SHP77 treated with DMSO at 0.1 percent for 48 hours (cell line): ENCODE measurements at regions not wholly inside any gene's neighbourhood (a gene's known extent, or its start where the extent isn't known, plus 50 kb on each side); places are given as distances from the start of the nearest gene placed in this dataset.
A peak's percentile ranks its signal among the peaks of the same experiment; 100 is the strongest.

ENCODE experiments used
- DNase-seq: peaks from one replicate; lab custom pipeline; 2025; lab: John Stamatoyannopoulos, UW

DNA sequence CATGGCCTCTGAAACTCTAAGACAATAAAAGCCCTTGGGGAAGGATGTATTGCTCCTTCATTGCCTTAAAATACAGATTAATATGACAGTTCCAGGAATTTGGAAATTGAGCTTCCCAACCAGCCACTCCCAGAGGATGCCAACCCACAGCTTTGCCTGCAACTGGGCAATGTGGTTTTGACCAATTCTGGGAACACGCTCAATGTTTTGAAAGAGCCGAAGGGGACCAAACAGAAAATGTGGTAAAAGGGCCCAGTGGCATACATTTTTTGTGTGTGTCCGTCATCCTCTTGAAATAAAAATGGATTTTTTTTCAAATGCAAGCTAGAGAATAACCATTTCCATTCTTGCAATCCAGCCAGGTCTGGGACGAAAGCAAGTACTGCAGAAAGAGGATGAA lies 88.3 kb upstream of the PLEKHG7 start:
- no peak for DNase-seq

DNA sequence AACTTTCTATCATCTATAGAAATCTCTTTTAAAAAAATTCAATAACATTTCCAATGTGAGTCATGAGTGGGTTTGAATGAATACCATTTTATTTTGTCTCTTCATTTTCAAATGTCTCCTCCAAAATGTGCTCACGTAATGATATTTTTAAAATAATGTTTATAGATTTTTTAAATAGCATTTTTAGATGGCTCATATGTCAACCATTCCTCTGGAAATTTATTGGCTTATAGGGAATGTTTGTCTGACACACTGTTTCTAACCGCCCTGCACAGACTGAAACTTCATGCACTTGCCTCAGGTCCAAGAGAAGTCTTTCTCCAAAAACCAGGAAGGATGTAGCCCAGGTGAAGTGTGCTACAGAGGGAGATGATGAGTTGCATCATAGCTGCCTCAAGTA lies 88.8 kb upstream of the PLEKHG7 start:
- DNase-seq, result no peak

DNA sequence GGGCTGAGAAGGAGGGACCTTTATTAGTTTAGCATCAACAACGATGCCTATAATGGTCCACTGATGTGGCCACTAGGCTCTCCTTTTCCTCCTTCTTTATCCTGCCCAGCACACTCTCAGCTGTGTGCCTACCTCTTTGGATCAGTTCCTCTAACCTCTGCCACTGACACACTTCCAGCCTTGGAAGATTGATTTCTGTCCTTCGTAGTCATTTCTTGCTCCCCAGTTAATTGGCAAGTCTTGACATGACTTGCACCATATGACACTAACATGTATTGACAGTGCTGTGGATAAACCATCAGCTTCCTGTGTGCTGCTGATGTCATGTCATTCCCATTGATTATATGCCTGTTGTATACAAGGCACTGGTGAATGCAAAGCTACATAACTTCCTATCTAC lies 90.2 kb upstream of the PLEKHG7 start:
- no peak for DNase-seq

DNA sequence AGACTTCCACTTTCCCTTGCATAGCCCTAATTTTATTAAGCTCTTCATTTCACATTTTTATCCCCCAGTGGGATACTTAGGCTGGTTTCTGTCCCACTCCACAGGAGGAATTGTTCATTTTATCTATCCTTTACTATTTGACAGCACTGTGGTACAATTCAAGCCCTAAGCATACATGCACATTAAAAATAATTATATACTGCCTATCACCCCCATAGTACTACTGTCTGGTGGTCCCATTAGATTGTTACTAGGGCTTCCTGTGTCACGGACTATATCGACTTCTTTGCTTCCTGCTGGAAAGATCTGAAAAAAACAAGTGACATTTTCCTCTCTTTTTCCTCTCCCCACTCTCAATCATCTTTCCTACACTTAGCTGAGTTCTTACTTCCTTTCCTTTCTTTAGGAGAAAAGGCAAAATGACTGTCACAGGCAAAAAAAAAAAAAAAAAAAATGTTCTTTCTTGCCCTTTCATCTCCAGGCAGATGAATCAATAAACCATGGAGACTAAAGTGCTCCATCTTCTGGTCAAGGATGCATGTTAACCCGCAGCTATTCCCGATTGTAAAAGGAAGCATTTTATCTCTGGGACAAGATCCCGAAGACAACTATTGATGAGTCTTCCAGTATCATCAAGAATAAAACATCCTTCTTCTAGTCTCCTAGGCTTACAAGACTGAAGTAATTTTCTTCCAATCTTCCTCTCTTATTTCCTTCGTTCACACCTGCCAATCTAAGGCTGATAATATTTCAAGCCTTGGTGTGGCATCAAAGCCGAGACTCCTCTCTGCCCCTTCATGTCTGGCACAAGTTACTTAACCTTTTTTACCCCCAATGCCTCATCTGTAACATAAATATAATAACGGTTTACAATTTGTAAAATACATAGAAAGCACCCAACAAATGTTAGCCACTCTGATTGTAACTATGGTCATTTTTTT lies 94.4 kb upstream of the PLEKHG7 start:
- peak; percentile 37 for DNase-seq

DNA sequence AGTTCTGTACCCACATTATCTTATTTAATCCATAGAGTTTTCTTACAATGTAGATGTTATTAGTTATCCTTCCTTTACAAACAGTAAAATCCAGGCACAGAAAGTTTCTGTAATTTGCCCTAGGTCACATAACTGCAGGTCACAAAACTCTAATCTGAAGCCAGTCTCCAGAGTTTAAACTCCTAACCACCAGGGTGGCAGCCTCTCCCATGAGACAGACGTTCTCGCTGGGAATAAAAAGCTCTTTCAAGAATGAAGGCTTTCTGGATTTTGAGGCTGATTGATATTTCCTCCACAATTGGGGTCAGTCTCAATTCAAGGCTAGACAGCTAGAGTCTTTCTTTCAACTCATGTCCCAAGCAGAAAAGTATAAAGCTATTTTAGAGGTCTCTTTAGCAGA lies 95.8 kb upstream of the PLEKHG7 start:
- no peak for DNase-seq

DNA sequence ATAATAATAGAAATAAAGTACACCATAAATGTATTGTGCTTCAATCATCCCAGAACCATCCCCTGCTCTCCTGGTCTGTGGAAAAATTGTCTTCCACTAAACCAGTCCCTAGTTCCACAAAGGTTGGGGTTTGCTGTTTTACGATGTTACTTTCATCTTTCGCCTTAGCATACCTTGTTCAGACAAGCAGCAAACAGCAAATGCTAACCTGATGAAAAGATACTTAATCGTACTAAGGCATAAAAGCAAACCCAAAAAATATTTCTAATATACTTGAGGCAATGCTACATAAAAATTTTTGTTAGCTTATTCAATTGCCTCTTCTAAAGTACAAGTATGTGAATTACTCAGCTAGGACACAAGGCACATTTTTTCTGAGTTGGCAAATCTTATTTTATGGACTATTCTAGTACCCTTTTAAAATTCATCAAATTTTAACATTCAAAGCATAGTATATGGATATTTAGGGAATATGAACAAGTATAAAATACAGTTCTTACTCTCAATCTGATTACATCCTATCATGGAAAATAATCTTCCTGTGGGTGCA lies 97.1 kb upstream of the PLEKHG7 start:
- no peak for DNase-seq

DNA sequence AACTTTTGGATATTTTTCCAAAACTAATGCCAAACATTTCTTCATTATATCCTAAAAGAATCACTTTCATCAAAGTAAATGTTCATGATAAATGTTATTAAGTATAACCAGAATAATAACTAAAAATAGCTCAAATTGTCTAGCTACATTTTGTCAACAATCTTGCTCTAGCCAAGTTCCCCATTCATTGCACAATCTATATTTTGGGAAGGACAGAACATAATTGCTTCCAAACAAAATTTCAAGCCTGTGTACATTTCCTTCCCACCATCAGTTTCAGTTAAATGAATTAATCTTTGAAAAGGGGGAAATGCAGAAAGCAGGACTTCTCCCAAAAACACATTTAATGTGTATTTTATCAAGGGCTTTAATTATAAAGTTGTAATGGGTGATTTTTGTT lies 98.0 kb upstream of the PLEKHG7 start:
- DNase-seq, result no peak

DNA sequence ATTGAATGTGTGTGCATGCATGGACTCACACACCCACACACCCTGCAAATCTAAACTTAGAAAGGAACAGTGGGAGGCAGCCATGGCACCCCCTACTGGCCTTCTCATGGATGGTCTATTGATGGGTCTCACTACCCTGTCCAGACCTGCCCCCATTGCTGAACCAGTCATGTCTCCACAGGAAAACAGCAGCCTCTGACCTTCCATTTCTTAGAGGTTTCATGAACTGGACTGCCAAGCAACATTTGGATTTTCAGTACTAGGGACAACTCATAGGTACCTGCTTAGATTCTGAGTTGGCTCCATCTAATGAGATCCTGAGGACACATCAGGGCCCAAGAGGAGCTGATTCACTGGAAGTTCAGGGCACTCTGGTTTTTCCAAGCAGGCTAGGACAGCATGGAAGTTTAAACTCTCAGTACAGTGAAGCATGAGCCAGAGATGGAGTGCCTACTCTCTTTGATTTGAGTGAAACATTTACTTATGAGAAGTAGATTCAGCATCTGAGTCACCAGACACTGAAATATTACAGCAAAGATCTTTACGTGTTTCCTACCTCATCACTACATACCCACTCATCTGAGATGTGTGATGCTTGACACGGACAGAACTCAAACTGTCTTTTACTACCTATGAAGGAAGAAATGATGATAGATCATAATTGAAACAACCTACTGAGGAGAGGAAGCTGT lies 98.9 kb upstream of the PLEKHG7 start:
- DNase-seq, result no peak

DNA sequence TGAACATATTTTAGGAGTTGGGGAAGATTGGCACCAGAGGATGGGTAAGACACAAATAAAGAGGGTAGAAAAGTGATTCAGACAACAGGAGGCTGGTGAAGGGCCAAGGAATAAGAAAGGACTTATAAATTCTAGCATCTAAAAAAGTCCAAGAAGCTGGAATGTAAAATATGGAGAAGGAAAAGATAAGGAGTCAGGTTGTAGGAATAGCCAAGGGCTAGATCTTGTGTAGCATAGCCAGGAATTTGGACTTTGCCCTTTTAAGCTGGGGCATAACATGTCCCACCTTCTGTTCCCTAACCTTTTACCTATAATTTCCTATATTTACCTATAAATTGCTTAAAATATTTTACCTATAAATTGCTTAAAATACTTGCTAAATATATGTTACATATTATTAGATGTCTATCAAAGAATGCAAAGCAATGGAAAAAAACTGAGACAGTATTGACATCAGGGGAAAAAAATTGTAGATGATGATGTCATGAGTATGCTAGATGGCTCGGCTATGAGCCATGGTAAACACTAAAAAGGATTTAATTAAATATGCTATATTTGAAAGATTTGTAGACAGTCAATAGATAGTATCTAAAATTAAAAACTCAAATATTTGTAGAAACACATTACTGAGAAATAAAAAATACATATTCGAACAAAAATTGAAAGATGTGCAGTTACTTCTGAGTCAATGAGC lies 99.7 kb upstream of the PLEKHG7 start:
- DNase-seq, result no peak

DNA sequence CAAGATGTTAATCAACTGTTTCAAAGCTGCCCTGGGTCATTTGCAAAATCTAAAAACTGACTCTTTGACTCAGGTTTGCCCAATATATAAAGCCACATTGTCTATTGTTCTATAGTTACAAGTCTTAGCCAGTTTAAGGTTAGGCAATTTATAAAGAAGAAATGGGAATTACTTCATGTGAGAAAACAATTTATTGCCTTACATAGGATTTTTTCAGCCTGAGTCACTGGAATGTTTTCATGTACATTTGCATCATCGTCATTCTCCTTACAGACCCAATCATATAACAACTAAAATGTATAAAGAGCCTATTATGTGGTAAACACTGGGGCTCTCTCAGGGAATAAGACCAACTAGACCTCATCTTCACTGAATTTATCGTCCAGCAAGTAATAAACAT lies 100.3 kb upstream of the PLEKHG7 start:
- no peak for DNase-seq

DNA sequence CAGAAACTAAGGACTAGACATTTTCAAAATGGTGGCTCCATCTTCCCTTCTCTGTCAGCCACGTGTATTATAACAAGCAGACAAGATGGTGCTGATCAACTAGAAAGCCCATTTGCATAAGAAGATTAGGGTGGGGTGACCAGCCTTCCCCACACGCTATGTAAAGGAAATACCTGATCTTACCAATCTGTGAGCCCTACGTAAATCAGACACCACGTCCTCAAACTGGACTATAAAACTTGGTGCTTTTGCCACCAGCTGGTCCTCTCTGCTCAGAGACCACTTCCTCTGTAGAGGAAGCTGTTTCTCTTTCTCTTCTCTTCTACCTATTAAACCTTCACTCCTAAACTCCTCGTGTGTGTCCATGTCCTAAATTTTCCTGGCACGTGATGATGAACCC lies 101.1 kb upstream of the PLEKHG7 start:
- no peak for DNase-seq

DNA sequence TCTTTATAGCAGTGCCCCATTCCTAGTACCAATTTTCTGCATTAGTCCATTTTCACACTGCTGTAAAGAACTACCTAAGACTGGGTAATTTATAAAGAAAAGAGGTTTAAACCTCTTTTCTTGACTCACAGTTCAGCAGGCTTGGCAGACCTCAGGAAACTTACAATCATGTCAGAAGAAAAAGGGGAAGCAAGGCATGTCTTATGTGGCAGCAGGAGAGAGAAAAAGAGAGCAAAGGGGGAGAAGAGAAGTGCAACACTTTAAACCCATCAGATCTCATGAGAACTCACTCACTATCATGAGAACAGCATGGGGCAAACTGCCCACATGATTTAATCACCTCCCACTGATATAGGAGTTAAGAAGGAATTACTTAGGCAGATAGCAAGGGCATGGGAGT lies 101.6 kb upstream of the PLEKHG7 start:
- DNase-seq, result no peak

DNA sequence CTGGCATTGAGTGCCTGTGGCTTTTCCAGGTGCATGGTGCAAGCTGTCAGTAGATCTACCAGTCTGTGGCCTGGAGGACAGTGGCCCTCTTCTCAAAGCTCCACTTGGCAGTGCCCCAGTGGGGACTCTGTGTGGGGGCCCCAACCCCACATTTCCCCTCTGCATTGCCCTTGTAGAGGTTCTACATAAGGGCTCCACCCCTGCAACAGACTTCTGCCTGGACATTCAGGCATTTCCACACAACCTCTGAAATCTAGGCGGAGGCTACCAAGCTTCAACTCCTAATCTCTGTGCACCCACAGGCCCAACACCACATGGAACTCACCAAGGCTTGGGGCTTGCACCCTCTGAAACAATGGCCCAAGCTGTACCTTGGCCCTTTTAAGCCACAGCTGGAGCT lies 102.7 kb upstream of the PLEKHG7 start:
- no peak for DNase-seq

DNA sequence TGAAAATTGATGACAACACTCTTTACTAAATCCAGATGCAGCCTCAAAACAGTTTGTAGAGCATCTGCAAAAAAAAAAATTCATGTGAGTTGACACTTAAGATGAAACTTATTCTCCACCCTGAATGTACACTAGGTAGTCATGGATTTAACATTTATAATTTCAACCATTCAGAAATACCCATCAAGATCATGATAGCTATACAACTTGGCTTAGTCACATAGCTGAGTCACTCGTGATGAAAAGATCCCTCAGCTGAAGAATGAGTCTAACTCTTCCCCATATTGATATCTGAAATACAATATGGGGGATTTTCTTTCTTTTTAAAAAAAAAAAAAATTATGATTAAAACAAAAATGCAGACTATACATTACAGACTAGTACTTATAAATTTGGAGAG lies 104.8 kb upstream of the PLEKHG7 start:
- no peak for DNase-seq

DNA sequence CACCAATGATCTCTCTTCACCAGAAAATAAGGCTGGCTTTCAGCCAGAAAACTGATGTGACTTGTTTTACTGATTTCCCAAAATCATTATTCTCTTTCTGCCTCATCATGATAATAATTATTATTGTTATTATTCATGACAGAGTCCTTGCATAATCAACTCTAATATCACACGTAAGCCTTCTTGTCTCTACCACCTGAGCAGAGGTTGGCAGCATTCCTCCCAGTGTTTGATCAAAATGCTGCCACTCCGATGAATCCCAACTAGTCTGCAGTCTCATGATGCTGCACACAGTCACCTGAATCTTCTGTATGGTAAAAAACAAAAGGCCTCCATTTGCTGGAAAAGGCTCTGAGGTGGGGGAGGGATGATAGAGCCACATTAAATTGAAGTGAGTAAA lies 105.7 kb upstream of the PLEKHG7 start:
- no peak for DNase-seq

DNA sequence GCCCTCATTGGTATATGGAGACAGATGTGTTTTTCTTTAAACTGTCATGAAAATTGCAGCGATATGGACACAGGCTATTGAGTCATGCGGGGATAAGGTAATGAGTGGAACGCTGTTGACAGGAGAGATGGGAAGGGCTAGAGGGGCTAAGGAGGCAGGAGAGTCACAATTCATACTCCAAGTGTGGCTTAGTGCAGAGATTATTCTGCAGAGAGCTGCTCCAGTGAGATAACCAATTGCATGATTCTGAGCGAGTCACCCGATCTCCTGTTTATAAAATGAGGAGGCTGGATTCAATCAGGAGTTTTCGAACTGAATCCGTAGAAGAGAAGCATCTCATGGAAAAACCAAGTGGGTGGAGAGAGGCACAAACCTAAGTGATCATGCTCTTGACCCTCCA lies 106.4 kb upstream of the PLEKHG7 start:
- no peak for DNase-seq

DNA sequence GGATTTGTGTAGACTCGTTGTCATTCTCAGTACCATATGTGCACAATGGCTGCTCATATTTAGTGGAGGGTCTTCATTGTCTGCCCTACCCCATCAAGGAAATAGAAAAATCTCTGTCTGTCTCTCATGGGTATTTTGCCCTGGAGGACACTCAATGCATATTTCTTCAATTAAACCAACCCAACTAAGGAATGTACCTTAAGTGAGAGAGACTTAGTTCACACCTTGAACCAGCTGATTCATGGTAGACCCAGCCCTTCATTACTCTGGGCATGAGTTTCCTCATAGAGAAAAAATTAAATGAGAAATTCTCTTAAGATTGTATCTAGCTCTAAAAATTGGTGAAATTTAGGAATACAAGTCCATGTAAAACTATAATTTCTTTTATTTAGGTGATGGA lies 107.1 kb upstream of the PLEKHG7 start:
- no peak for DNase-seq

DNA sequence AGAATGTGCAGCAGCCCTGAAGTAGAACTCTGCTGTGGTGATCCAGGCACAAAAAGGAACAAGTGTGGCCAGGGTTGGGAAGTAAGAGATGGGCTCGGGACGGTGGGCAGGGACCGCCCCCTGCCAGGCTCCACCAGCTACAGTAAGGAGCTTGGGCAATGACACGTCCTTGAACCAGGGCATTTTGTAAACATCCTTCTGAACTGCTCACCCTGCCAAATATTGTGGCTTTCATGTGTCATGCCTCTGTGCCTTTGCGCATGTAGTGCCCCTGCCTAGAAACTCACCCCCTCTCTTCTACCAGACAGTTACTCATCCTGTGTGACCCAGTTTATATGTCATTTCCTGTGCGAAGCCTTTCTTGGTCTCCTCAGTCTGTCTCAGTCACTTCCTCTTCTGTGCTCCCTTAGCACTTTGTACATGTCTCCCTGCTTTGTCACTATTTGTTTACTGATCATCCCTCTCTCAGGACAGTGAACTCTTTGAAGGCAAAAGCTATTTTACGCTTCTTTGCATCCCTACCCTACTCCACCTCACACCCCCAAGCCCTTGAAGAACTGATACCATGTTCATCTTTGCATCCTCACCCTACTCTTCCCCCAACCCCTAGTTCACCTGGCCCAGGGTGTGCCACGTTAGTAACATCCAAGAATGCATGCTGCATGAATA lies 108.9 kb upstream of the PLEKHG7 start:
- no peak for DNase-seq

DNA sequence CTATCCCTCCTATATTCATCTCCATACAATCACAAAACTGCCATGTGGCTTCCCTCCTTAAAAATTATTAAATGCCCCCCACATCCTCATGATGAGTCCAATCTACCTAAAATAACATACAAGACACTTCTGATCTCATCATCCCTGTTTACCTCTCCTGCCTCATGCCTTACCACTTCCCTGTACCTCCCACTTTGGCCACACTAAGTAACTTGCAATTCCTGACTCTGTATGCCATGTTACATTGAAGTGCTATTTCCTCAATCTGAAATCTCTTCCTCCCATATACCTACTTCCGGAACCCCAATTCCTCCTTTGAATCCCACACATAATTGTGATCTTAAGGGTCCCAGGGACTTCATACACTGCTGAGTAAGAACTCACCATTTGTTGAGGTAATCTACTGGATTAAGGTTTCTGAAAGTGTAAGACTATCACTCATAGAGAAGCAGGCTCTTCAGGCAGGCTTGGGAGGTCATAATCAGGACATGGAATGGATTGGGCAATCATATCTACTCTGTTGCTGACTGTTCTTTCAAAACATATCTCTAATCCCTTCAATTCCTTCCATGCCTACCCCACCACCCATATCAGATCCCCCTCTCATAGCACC lies 117.6 kb upstream of the PLEKHG7 start:
- DNase-seq, result no peak

DNA sequence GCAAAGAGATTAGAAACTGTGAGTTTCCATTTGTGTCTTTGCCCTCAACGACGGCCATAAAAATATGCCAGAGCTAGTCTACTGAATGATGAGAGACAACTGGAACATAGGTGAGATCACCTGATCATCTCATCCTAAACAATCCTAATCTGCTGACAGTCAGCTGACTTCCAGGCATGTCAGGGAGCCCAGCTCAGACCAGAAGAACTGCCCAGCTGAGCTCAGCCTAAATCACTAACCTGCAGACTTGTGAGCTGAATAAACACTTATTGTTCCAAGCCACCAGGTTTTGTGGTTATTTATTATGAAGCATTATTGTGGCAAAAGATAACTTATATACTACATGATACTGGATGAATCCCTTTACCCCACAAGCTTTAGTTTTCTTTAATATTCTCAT lies 118.9 kb upstream of the PLEKHG7 start:
- no peak for DNase-seq

DNA sequence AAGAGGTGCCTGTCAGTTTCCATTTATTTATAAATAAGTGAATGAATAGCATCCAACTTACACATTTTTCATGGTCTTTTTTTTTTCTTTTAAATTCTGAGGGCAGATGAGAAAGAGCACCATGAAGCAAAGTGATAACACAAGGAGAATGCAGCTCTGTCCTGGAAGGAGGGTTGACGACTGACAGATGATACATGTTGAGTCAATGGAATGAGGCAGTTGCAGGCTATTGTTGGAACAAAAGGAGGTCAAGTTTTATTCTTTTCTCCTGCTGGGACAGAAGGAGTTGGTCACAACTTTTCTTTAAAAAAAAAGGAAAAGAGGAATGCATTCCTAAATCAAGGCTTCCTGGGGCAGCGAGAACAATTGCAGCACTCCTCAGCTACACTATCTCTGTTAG lies 119.9 kb upstream of the PLEKHG7 start:
- no peak for DNase-seq

DNA sequence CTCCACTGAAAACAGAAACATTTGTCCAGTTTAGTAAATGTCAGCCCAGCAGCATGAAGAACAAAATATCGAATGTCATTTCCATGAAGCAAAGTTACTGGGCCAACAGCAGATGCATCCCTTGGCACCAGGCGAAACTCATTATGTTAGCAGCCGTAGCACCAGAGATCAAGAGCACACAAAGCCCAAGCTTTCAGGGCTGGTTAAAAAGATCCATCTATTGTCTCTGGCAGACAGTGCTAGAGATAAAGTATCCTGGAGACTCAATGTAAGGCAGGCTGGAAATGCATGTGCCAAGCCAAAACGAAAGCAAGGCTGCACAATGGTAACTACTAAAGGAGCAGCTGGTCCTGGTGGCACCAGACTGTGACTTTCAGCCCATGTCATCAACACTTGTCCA lies 120.3 kb upstream of the PLEKHG7 start:
- DNase-seq, result peak; percentile 5
